ENCODE measurements at regions not wholly inside any gene's neighbourhood (a gene's known extent, or its start where the extent isn't known, plus 50 kb on each side); places are given as distances from the start of the nearest gene placed in this dataset.

- TF ChIP-seq CSRNP3 (CRISPR knock-in tag; IDR thresholded peaks at IDR 0.05) (no peak), BACH2 (CRISPR knock-in tag; IDR thresholded peaks at IDR 0.05; ENCODE audit: borderline replicate concordance) (no peak), ZNF565 (CRISPR knock-in tag; conservative IDR thresholded peaks at IDR 0.05; ENCODE audit: low read depth) (no peak)
These were observed 2141.2 kb downstream of the PCDH9 start (continued) for GRCh38 chr13:65088906-65089305.

GRCh38 chr13:65085977-65086376 lies 2144.2 kb downstream of the PCDH9 start:
- no peak for ATAC-seq
- TF ChIP-seq ESRRG (CRISPR knock-in tag; IDR thresholded peaks at IDR 0.05) (no peak), ISL1 (CRISPR knock-in tag; IDR thresholded peaks at IDR 0.05) (no peak), ZFP3 (CRISPR knock-in tag; IDR thresholded peaks at IDR 0.05) (no peak), ZNF565 (CRISPR knock-in tag; conservative IDR thresholded peaks at IDR 0.05; ENCODE audit: low read depth) (no peak), SNAI2 (CRISPR knock-in tag; IDR thresholded peaks at IDR 0.05) (no peak)

GRCh38 chr13:65074248-65074647 lies 2155.9 kb downstream of the PCDH9 start:
- no peak for ATAC-seq
- TF ChIP-seq ZNF70 (CRISPR knock-in tag; IDR thresholded peaks at IDR 0.05) = no peak
- TF ChIP-seq, protein P1, sequence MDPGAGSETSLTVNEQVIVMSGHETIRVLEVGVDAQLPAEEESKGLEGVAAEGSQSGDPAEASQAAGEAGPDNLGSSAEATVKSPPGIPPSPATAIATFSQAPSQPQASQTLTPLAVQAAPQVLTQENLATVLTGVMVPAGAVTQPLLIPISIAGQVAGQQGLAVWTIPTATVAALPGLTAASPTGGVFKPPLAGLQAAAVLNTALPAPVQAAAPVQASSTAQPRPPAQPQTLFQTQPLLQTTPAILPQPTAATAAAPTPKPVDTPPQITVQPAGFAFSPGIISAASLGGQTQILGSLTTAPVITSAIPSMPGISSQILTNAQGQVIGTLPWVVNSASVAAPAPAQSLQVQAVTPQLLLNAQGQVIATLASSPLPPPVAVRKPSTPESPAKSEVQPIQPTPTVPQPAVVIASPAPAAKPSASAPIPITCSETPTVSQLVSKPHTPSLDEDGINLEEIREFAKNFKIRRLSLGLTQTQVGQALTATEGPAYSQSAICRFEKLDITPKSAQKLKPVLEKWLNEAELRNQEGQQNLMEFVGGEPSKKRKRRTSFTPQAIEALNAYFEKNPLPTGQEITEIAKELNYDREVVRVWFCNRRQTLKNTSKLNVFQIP (CRISPR knock-in tag; IDR thresholded peaks at IDR 0.05; ENCODE audit: borderline replicate concordance, low read depth) = no peak
- TF ChIP-seq ZC3H10 (CRISPR knock-in tag; IDR thresholded peaks at IDR 0.05) = no peak
- TF ChIP-seq, protein P2, sequence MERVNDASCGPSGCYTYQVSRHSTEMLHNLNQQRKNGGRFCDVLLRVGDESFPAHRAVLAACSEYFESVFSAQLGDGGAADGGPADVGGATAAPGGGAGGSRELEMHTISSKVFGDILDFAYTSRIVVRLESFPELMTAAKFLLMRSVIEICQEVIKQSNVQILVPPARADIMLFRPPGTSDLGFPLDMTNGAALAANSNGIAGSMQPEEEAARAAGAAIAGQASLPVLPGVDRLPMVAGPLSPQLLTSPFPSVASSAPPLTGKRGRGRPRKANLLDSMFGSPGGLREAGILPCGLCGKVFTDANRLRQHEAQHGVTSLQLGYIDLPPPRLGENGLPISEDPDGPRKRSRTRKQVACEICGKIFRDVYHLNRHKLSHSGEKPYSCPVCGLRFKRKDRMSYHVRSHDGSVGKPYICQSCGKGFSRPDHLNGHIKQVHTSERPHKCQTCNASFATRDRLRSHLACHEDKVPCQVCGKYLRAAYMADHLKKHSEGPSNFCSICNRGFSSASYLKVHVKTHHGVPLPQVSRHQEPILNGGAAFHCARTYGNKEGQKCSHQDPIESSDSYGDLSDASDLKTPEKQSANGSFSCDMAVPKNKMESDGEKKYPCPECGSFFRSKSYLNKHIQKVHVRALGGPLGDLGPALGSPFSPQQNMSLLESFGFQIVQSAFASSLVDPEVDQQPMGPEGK (CRISPR knock-in tag; IDR thresholded peaks at IDR 0.05; ENCODE audit: borderline replicate concordance) = no peak
- TF ChIP-seq, protein P3, sequence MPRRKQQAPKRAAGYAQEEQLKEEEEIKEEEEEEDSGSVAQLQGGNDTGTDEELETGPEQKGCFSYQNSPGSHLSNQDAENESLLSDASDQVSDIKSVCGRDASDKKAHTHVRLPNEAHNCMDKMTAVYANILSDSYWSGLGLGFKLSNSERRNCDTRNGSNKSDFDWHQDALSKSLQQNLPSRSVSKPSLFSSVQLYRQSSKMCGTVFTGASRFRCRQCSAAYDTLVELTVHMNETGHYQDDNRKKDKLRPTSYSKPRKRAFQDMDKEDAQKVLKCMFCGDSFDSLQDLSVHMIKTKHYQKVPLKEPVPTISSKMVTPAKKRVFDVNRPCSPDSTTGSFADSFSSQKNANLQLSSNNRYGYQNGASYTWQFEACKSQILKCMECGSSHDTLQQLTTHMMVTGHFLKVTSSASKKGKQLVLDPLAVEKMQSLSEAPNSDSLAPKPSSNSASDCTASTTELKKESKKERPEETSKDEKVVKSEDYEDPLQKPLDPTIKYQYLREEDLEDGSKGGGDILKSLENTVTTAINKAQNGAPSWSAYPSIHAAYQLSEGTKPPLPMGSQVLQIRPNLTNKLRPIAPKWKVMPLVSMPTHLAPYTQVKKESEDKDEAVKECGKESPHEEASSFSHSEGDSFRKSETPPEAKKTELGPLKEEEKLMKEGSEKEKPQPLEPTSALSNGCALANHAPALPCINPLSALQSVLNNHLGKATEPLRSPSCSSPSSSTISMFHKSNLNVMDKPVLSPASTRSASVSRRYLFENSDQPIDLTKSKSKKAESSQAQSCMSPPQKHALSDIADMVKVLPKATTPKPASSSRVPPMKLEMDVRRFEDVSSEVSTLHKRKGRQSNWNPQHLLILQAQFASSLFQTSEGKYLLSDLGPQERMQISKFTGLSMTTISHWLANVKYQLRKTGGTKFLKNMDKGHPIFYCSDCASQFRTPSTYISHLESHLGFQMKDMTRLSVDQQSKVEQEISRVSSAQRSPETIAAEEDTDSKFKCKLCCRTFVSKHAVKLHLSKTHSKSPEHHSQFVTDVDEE (CRISPR knock-in tag; IDR thresholded peaks at IDR 0.05) = no peak
- TF ChIP-seq CSDC2 (CRISPR knock-in tag; IDR thresholded peaks at IDR 0.05) = no peak

DNA sequence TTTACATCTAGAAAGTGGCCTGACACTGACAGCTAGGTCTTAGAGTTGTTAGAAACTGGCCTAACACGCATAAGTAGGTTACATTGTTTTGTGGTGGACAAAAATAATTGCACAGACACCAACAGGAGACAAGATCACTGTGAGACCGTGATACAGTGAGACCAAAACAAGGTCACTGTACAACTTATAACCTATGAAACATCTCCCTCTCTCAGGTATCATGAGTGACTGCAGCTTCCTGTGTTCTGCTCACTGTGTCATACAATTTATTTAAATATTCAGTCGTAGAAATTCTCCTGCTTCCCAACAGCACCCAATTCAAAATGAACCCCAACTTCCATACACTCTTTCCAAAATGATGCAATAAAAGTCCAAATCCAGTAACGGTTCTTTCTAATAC lies 2165.2 kb downstream of the PCDH9 start:
- TF ChIP-seq TOX (CRISPR knock-in tag; IDR thresholded peaks at IDR 0.05; ENCODE audit: borderline replicate concordance) = no peak
- no peak for TF ChIP-seq SNAI2 (CRISPR knock-in tag; IDR thresholded peaks at IDR 0.05)
- TF ChIP-seq ZFP3 (CRISPR knock-in tag; IDR thresholded peaks at IDR 0.05) = no peak
- no peak for TF ChIP-seq ZNF70 (CRISPR knock-in tag; IDR thresholded peaks at IDR 0.05)
- TF ChIP-seq, protein P2 (CRISPR knock-in tag; IDR thresholded peaks at IDR 0.05; ENCODE audit: borderline replicate concordance) = no peak
- no peak for ATAC-seq

- TF ChIP-seq SNAI2 (CRISPR knock-in tag; IDR thresholded peaks at IDR 0.05) = no peak
- no peak for TF ChIP-seq CSDC2 (CRISPR knock-in tag; IDR thresholded peaks at IDR 0.05)
- no peak for ATAC-seq
These were observed 2166.4 kb downstream of the PCDH9 start for GRCh38 chr13:65063753-65064152.

- no peak for ATAC-seq
These were observed 2172.2 kb downstream of the PCDH9 start for GRCh38 chr13:65057986-65058385.

More at GRCh38 chr13:65057986-65058385, 2172.2 kb downstream of the PCDH9 start:
- TF ChIP-seq TCF4 (CRISPR knock-in tag; IDR thresholded peaks at IDR 0.05; ENCODE audit: borderline replicate concordance) (no peak), PPARA (CRISPR knock-in tag; IDR thresholded peaks at IDR 0.05; ENCODE audit: borderline replicate concordance) (no peak), GLIS3 (CRISPR knock-in tag; IDR thresholded peaks at IDR 0.05) (no peak), ZC3H10 (CRISPR knock-in tag; IDR thresholded peaks at IDR 0.05) (no peak), ZNF8 (CRISPR knock-in tag; IDR thresholded peaks at IDR 0.05) (no peak), SNAI2 (CRISPR knock-in tag; IDR thresholded peaks at IDR 0.05) (no peak), CSDC2 (CRISPR knock-in tag; IDR thresholded peaks at IDR 0.05) (no peak)
